ENCODE measurements at regions not wholly inside any gene's neighbourhood (a gene's known extent, or its start where the extent isn't known, plus 50 kb on each side); places are given as distances from the start of the nearest gene placed in this dataset.

DNA sequence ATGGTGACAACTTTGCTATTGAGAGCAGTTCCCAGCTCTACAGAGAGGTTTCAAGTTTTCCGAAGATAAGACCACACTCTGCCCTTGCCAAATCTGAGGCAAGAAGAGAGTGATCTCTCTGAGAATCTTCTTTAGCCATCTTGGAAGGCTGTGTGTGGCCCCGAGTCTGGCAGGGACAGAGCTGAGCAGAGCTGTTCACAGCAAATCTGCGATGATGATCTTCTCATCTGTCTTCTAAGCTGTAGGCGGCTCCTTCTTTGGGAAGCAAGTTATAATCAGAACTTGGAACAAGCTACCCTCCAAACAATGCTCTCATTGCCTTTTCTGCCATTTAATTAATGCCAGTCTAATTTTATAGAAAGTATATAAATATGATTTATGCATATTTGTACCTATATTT lies 379.0 kb upstream of the MEF2C start:
- CTCF ChIA-PET, result interaction anchor here (1.4 kb wide), 1 partner anchor 533 kb away, joined by 4 read pairs; no protein-coding TSS in a partner anchor
- Histone ChIP-seq H3K4me3 (ENCODE audit: low read depth, low read length) (no peak overlapping the region), H3K9me3 (ENCODE audit: control insufficient read depth, insufficient read depth, low read length) (no peaks in the 10 kb centered on the region), H3K27me3 (ENCODE audit: control insufficient read depth, insufficient read depth, low read length) (no peaks in the 10 kb centered on the region), H3K27ac (ENCODE audit: low read depth, low read length) (no peak overlapping the region)
- POLR2A ChIA-PET, result no interaction called here
- no peak for DNase-seq (ENCODE audit: low read depth, low spot score)
- TF ChIP-seq, protein P1, sequence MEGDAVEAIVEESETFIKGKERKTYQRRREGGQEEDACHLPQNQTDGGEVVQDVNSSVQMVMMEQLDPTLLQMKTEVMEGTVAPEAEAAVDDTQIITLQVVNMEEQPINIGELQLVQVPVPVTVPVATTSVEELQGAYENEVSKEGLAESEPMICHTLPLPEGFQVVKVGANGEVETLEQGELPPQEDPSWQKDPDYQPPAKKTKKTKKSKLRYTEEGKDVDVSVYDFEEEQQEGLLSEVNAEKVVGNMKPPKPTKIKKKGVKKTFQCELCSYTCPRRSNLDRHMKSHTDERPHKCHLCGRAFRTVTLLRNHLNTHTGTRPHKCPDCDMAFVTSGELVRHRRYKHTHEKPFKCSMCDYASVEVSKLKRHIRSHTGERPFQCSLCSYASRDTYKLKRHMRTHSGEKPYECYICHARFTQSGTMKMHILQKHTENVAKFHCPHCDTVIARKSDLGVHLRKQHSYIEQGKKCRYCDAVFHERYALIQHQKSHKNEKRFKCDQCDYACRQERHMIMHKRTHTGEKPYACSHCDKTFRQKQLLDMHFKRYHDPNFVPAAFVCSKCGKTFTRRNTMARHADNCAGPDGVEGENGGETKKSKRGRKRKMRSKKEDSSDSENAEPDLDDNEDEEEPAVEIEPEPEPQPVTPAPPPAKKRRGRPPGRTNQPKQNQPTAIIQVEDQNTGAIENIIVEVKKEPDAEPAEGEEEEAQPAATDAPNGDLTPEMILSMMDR (IDR thresholded peaks at IDR 0.05; ENCODE audit: low read depth, low read length), result no peak

DNA sequence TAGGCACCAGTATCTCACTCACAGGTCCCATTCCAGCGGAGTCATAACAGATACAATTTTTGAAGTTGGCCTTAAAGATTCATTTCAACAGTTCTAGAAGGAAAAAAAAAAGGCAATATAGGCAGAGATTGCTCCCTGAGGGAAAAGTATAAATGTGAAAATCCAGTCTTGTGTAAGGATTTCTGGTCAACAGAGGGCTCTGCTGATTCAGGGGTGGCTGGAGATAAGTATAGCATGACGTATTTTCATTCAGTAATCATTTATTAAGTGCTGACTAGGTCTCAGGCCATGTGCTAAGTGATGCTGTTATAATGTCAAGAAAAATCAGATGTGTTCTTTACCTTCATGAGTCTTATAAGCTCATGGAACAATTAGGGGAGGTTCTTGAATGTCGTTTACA lies 377.3 kb upstream of the MEF2C start:
- Histone ChIP-seq H3K27me3 (ENCODE audit: control insufficient read depth, insufficient read depth, low read length) (no peaks in the 10 kb centered on the region), H3K4me3 (ENCODE audit: low read depth, low read length) (no peak overlapping the region), H3K9me3 (ENCODE audit: control insufficient read depth, insufficient read depth, low read length) (no peaks in the 10 kb centered on the region), H3K27ac (ENCODE audit: low read depth, low read length) (no peak overlapping the region)
- TF ChIP-seq, protein P1 (IDR thresholded peaks at IDR 0.05; ENCODE audit: low read depth, low read length), result no peak
- no peak for DNase-seq (ENCODE audit: low read depth, low spot score)
- ChIA-PET POLR2A (no interaction called here), CTCF (no interaction called here)

DNA sequence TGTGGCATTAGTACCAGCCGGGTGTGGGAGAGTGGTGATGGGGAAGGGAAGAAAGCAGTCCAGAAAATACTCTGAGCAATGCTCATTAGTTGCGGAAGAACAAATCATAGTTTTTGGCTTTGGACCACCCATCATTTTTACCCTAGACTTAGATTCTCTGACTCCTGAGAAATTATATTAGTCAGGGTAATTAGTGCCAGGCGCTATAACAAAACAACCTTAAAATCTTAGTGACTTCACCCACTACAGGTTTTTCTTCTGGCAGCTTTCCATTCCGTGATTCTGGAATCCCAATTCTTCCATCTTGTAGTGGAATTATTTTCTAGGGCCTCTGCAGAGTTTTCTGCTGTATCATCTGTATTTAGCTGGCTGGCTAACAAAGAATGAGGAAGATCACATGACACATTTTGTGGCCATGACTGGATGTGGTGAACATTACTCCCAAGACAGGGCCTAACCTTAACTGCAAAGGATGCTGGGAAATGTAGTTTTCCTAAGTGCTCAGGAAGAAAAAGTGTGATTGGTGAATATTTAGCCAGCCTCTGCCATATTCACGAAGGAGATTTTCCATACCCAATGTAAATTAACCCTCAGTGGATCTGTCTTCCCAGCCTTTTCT lies 373.0 kb upstream of the MEF2C start:
- ChIA-PET POLR2A (no interaction called here), CTCF (no interaction called here)
- DNase-seq (ENCODE audit: low read depth, low spot score), result peak; percentile 30
- TF ChIP-seq, protein P1 (IDR thresholded peaks at IDR 0.05; ENCODE audit: low read depth, low read length), result no peak
- Histone ChIP-seq H3K9me3 (ENCODE audit: control insufficient read depth, insufficient read depth, low read length) (no peaks in the 10 kb centered on the region), H3K27ac (ENCODE audit: low read depth, low read length) (no peak overlapping the region), H3K4me3 (ENCODE audit: low read depth, low read length) (no peak overlapping the region), H3K27me3 (ENCODE audit: control insufficient read depth, insufficient read depth, low read length) (no peaks in the 10 kb centered on the region)

DNA sequence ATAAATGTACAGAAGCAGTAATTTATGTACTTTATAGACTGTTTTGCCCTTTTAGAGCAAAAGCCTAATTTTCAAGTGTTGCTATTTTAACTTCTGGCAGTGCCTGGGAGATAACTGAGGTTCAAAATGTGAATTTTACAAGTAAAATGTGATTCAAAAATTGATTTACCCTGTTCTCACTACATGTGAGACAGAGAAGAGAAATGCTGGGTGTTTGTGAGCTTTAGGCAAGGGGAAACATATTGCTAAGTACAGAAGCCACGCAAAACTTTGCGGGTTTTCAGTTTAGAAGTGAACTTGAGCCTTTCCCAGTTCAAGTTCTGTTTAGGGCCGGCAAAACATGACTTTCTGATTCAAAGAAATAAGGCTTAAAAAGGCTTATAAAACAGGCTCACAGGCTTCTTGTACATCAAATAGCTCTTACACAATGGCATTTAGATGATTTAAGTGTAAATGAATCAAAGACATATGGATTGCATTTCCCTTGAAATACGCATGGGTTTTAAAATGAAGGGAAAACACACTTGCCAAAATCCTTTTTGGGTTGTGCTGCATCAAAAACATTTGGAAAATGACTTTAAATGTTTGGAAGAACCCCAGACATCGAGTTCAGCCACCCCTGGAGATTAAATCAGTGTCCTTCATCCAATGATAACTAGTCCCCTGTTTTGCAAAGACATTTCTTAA lies 370.8 kb upstream of the MEF2C start:
- ChIA-PET CTCF (no interaction called here), POLR2A (no interaction called here)
- Histone ChIP-seq H3K4me3 (ENCODE audit: low read depth, low read length) (no peak overlapping the region), H3K9me3 (ENCODE audit: control insufficient read depth, insufficient read depth, low read length) (no peaks in the 10 kb centered on the region), H3K27me3 (ENCODE audit: control insufficient read depth, insufficient read depth, low read length) (no peaks in the 10 kb centered on the region), H3K27ac (ENCODE audit: low read depth, low read length) (no peak overlapping the region)
- TF ChIP-seq, protein P1 (IDR thresholded peaks at IDR 0.05; ENCODE audit: low read depth, low read length), result no peak
- DNase-seq (ENCODE audit: low read depth, low spot score), result no peak

DNA sequence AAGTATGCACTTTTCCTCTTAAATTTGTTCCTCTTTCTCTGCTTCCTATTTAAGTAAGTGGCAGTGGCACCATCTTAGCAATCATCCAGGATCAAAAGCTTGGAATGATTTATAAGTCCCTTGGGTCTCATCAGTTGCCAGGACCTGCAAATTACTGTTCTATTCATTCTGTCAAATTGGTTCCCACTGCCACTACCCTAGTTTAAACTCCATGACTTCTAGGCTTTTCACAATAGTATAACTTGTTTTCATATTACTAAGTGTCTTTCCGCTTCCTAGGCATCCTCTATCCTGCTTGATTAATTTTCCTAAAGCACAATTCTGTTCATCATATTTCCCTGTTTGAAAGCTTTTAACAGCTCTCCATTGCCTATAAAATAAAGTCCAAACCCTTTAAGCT lies 363.9 kb upstream of the MEF2C start:
- no peaks in the 10 kb centered on the region for H3K27me3 ChIP-seq (ENCODE audit: control insufficient read depth, insufficient read depth, low read length)
- H3K4me3 ChIP-seq (ENCODE audit: low read depth, low read length), result no peak overlapping the region
- ChIA-PET CTCF (no interaction called here), POLR2A (no interaction called here)
- TF ChIP-seq, protein P1 (IDR thresholded peaks at IDR 0.05; ENCODE audit: low read depth, low read length), result no peak
- H3K27ac ChIP-seq (ENCODE audit: low read depth, low read length), result no peak overlapping the region
- no peak for DNase-seq (ENCODE audit: low read depth, low spot score)
- H3K9me3 ChIP-seq (ENCODE audit: control insufficient read depth, insufficient read depth, low read length), result no peaks in the 10 kb centered on the region

Measured in AG04450 (cell line).